DND-41 (cell line): ENCODE measurements at regions not wholly inside any gene's neighbourhood (a gene's known extent, or its start where the extent isn't known, plus 50 kb on each side); places are given as distances from the start of the nearest gene placed in this dataset.
A peak's percentile ranks its signal among the peaks of the same experiment; 100 is the strongest.

Experiments used
- ATAC-seq: fragments of 200-7000 bp; cut with Tn5 transposase; 3 replicates; pipeline ENCODE4 v1.9.1; 2021; ENCODE audit warnings: low read depth; ENCODE audit not compliant: insufficient read depth
- DNase-seq: peaks from one replicate; pipeline ENCODE4 v3.0.0-alpha.2; 2020
- H2AFZ ChIP-seq: 2 replicates; pipeline ENCODE4 v1.6.0; 2012; ENCODE audit warnings: low read depth, low read length
- H3K27ac ChIP-seq: 2 replicates; pipeline ENCODE4 v1.5.1; 2012; ENCODE audit warnings: low read length, inconsistent platforms
- H3K27me3 ChIP-seq: fragments of 200-600 bp; sonication (generic); 2 replicates; pipeline ENCODE4 v1.6.0; 2012; ENCODE audit warnings: low read length, mild to moderate bottlenecking, inconsistent platforms; ENCODE audit not compliant: insufficient read depth, poor library complexity
- H3K36me3 ChIP-seq: 2 replicates; pipeline ENCODE4 v1.5.1; 2012; ENCODE audit warnings: low read length, inconsistent platforms; ENCODE audit not compliant: insufficient read depth
- H3K4me1 ChIP-seq: 2 replicates; pipeline ENCODE4 v1.5.1; 2012; ENCODE audit warnings: mild to moderate bottlenecking, low read length; ENCODE audit not compliant: insufficient read depth
- H3K4me2 ChIP-seq: 2 replicates; pipeline ENCODE4 v1.6.0; 2012; ENCODE audit warnings: mild to moderate bottlenecking, moderate library complexity, low read length, inconsistent platforms; ENCODE audit not compliant: insufficient read depth
- H3K4me3 ChIP-seq, 2 experiments: fragments of 200-600 bp in 1 of 2; shearing (Covaris generic) in 1 of 2; 2 replicates each; pipeline ENCODE4 v1.5.1; 2012 to 2016; ENCODE audit warnings: inconsistent platforms in 2 of 2, low read length in 2 of 2, mild to moderate bottlenecking in 2 of 2, low read depth in 1 of 2, moderate library complexity in 1 of 2
- H3K79me2 ChIP-seq: 2 replicates; pipeline ENCODE4 v1.6.0; 2012; ENCODE audit warnings: low read length, inconsistent platforms; ENCODE audit not compliant: insufficient read depth
- H3K9ac ChIP-seq: 2 replicates; pipeline ENCODE4 v1.6.0; 2012; ENCODE audit warnings: low read depth, mild to moderate bottlenecking, inconsistent platforms, low read length, moderate library complexity
- H3K9me3 ChIP-seq: 2 replicates; pipeline ENCODE4 v1.5.1; 2012; ENCODE audit warnings: low read length, moderate library complexity, mild to moderate bottlenecking, inconsistent platforms; ENCODE audit not compliant: insufficient read depth, severe bottlenecking
- H4K20me1 ChIP-seq: 2 replicates; pipeline ENCODE4 v1.6.0; 2012; ENCODE audit warnings: low read length; ENCODE audit not compliant: insufficient read depth
- EZH2 ChIP-seq: IDR thresholded peaks from 3 replicates; pipeline ENCODE4 v1.6.1; 2012; ENCODE audit warnings: borderline replicate concordance, low read depth, mild to moderate bottlenecking, moderate library complexity, low read length, inconsistent platforms; ENCODE audit not compliant: severe bottlenecking
- TF ChIP-seq, protein P1 (sequence below): IDR thresholded peaks from 2 replicates; pipeline ENCODE4 v1.5.1; 2012; ENCODE audit warnings: borderline replicate concordance, low read length, moderate library complexity, mild to moderate bottlenecking; ENCODE audit not compliant: poor library complexity, severe bottlenecking; ENCODE audit errors: extremely low read depth

DNA sequence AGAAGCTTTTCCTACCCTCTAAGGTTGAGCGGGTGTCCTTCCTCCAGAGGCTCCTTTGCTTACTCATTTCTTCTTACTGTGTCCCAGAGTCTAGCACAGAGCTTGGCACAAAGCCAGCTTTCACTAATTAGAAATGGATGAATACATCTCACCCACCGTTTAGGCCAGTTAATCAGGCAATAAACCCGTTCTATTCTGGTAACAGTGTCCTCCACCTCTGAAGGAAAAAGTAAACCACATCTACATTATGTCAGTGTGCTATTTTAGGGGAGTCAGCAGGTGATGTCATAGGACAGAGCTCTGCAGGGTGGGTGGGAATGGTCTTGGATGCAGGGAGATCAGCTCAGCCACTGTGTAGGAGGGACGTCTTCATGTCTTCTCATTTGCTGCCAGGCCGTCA is 109.2 kb downstream of the OSTF1 start:
- no peak overlapping the region for H3K9ac ChIP-seq
- H3K36me3 ChIP-seq = no peaks in the 10 kb centered on the region
- no peak overlapping the region for H3K27ac ChIP-seq
- no peak for ATAC-seq
- DNase-seq = no peak
- TF ChIP-seq, protein P1, sequence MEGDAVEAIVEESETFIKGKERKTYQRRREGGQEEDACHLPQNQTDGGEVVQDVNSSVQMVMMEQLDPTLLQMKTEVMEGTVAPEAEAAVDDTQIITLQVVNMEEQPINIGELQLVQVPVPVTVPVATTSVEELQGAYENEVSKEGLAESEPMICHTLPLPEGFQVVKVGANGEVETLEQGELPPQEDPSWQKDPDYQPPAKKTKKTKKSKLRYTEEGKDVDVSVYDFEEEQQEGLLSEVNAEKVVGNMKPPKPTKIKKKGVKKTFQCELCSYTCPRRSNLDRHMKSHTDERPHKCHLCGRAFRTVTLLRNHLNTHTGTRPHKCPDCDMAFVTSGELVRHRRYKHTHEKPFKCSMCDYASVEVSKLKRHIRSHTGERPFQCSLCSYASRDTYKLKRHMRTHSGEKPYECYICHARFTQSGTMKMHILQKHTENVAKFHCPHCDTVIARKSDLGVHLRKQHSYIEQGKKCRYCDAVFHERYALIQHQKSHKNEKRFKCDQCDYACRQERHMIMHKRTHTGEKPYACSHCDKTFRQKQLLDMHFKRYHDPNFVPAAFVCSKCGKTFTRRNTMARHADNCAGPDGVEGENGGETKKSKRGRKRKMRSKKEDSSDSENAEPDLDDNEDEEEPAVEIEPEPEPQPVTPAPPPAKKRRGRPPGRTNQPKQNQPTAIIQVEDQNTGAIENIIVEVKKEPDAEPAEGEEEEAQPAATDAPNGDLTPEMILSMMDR = no peak
- H3K4me2 ChIP-seq = no peak overlapping the region
- H3K4me1 ChIP-seq = no peaks in the 10 kb centered on the region
- H4K20me1 ChIP-seq = no peaks in the 10 kb centered on the region
- H3K4me3 ChIP-seq = no peak overlapping the region
- H3K9me3 ChIP-seq = no peaks in the 10 kb centered on the region
- no peaks in the 10 kb centered on the region for H3K27me3 ChIP-seq
- no peak overlapping the region for H2AFZ ChIP-seq
- no peaks in the 10 kb centered on the region for H3K79me2 ChIP-seq

DNA sequence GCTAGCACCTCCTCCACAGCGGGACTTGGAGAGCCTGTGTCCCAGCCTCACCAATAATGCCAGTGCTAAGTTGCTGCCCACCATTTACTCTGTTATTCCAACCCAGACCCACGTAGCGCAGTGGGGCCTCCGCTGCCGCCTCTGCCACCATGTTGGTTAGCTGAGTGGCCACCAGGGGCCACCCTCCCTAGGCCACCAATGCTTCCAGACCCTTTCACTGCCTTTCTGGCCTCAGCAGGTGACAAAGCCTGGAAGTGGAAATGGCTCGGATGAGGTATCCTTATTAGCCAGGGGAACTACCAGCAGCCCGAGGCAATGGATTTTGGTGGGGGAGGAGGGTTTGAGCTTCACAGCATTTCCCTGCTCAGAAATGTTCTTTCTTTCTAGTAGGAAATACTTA is 110.1 kb downstream of the OSTF1 start:
- no peak for ATAC-seq
- no peak overlapping the region for H3K27ac ChIP-seq
- H4K20me1 ChIP-seq = no peaks in the 10 kb centered on the region
- no peak for DNase-seq
- H2AFZ ChIP-seq = no peak overlapping the region
- H3K4me2 ChIP-seq = no peak overlapping the region
- TF ChIP-seq, protein P1 = peak; percentile 28
- TF ChIP-seq EZH2 = no peak
- no peak overlapping the region for H3K4me3 ChIP-seq
- H3K9me3 ChIP-seq = no peaks in the 10 kb centered on the region
- no peaks in the 10 kb centered on the region for H3K4me1 ChIP-seq
- no peaks in the 10 kb centered on the region for H3K79me2 ChIP-seq
- H3K36me3 ChIP-seq = no peaks in the 10 kb centered on the region
- H3K27me3 ChIP-seq = no peaks in the 10 kb centered on the region
- no peak overlapping the region for H3K9ac ChIP-seq

DNA sequence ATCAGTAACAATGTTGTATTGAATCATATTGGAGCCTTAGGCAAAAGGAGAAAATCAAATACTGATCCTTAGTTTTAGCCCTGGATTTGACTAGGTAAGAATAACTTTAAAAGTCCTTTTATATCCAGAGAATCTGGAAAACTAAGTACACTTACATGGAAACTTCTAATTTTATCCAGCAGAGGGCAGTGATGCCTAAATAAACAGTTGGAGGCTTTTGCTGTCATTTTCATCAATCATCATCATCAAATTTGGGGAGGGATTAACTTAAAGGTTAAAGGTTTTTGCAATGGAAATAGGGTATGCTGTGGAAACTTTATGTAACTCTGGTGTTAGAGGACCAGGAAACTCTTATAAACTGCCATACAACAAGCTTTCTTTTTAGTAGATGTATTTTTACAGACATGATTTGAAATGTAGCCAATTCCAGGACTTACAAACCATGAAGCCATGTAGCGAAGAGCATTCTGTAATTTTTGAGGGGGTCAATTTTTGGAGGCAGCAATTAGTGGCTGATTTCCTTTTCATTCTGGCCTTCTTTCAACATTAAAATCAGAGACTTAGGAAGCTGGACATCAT is 112.7 kb downstream of the OSTF1 start:
- H3K4me2 ChIP-seq = no peak overlapping the region
- TF ChIP-seq, protein P1 = peak; percentile 71
- no peak for TF ChIP-seq EZH2
- H3K27ac ChIP-seq = no peak overlapping the region
- no peaks in the 10 kb centered on the region for H3K79me2 ChIP-seq
- H3K9me3 ChIP-seq = no peaks in the 10 kb centered on the region
- DNase-seq (no peak), ATAC-seq (peak; percentile 56; the same call in 2 of the 3 replicates)
- no peaks in the 10 kb centered on the region for H3K36me3 ChIP-seq
- no peak overlapping the region for H3K4me3 ChIP-seq
- H4K20me1 ChIP-seq = no peaks in the 10 kb centered on the region
- H3K9ac ChIP-seq = no peak overlapping the region
- no peaks in the 10 kb centered on the region for H3K27me3 ChIP-seq
- H2AFZ ChIP-seq = no peak overlapping the region
- no peaks in the 10 kb centered on the region for H3K4me1 ChIP-seq
